ENCODE measurements at regions not wholly inside any gene's neighbourhood (a gene's known extent, or its start where the extent isn't known, plus 50 kb on each side); places are given as distances from the start of the nearest gene placed in this dataset.

GRCh38 chr6:168739381-168739780, 298.4 kb downstream of the SMOC2 start:
- TF ChIP-seq POLR2A (IDR thresholded peaks at IDR 0.05) = no peak
- Histone ChIP-seq H3K9me3 (peaks cover 0 to 24% (median 0%) of the 10 kb centered on the region in 4 donors), H3K4me3 (no peak overlapping the region), H3K4me1 (no peaks in the 10 kb centered on the region), H3K36me3 (no peaks in the 10 kb centered on the region), H3K27me3 (no peaks in the 10 kb centered on the region), H3K27ac (no peak overlapping the region)
- no peak for DNase-seq (ENCODE audit: low spot score in 2 of 2)
- WGBS, 2 donors = 91 to 95% methylated on average over 2 of the region's 2 CpGs

DNA sequence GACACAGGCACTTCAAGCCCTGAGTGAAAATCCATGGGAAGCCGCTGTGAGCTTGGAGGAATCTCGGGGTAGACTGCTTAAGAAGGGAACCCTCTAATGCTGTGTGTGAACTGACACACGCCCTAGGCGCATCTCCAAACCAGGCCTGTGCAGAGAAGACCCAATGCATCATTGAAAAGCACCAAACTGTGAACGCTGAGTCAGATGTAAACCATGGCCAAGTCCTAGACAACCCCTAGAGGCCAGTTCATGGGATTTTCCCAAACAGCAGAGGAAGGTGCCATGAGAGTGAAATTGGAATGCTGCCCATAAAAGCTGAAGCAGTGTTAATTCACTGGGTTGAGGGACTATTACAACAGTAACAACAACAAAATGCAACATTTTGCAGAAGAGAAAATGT, 296.5 kb downstream of the SMOC2 start:
- H3K9me3 ChIP-seq = peaks cover 0 to 24% (median 0%) of the 10 kb centered on the region in 4 donors
- TF ChIP-seq, protein P1, sequence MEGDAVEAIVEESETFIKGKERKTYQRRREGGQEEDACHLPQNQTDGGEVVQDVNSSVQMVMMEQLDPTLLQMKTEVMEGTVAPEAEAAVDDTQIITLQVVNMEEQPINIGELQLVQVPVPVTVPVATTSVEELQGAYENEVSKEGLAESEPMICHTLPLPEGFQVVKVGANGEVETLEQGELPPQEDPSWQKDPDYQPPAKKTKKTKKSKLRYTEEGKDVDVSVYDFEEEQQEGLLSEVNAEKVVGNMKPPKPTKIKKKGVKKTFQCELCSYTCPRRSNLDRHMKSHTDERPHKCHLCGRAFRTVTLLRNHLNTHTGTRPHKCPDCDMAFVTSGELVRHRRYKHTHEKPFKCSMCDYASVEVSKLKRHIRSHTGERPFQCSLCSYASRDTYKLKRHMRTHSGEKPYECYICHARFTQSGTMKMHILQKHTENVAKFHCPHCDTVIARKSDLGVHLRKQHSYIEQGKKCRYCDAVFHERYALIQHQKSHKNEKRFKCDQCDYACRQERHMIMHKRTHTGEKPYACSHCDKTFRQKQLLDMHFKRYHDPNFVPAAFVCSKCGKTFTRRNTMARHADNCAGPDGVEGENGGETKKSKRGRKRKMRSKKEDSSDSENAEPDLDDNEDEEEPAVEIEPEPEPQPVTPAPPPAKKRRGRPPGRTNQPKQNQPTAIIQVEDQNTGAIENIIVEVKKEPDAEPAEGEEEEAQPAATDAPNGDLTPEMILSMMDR (IDR thresholded peaks at IDR 0.05) = no peak
- no peak for TF ChIP-seq EP300 (IDR thresholded peaks at IDR 0.05)
- TF ChIP-seq POLR2A (IDR thresholded peaks at IDR 0.05) = no peak
- WGBS, 2 donors = 82 to 86% methylated on average over 5 of the region's 5 CpGs
- no peak for DNase-seq (ENCODE audit: low spot score in 2 of 2)
- no peaks in the 10 kb centered on the region for H3K27me3 ChIP-seq
- H3K27ac ChIP-seq = no peak overlapping the region
- H3K4me1 ChIP-seq = no peaks in the 10 kb centered on the region
- no peaks in the 10 kb centered on the region for H3K36me3 ChIP-seq
- H3K4me3 ChIP-seq = no peak overlapping the region

- no peak for DNase-seq (ENCODE audit: low spot score in 2 of 2)
- Histone ChIP-seq H3K4me1 (no peaks in the 10 kb centered on the region), H3K27ac (no peak overlapping the region), H3K36me3 (no peaks in the 10 kb centered on the region), H3K9me3 (peaks cover 0 to 21% (median 0%) of the 10 kb centered on the region in 4 donors), H3K27me3 (no peaks in the 10 kb centered on the region), H3K4me3 (no peak overlapping the region)
- TF ChIP-seq EP300 (IDR thresholded peaks at IDR 0.05) = no peak
- TF ChIP-seq, protein P1 (IDR thresholded peaks at IDR 0.05) = no peak
- no peak for TF ChIP-seq POLR2A (IDR thresholded peaks at IDR 0.05)
- 74 to 80% methylated on average over 3 of the region's 3 CpGs for WGBS, 2 donors
Measured at GRCh38 chr6:168737014-168737413, 296.0 kb downstream of the SMOC2 start.

GRCh38 chr6:168736039-168736438, 295.1 kb downstream of the SMOC2 start:
- no peak overlapping the region for H3K4me3 ChIP-seq
- DNase-seq (ENCODE audit: low spot score in 2 of 2) = no peak

DNA sequence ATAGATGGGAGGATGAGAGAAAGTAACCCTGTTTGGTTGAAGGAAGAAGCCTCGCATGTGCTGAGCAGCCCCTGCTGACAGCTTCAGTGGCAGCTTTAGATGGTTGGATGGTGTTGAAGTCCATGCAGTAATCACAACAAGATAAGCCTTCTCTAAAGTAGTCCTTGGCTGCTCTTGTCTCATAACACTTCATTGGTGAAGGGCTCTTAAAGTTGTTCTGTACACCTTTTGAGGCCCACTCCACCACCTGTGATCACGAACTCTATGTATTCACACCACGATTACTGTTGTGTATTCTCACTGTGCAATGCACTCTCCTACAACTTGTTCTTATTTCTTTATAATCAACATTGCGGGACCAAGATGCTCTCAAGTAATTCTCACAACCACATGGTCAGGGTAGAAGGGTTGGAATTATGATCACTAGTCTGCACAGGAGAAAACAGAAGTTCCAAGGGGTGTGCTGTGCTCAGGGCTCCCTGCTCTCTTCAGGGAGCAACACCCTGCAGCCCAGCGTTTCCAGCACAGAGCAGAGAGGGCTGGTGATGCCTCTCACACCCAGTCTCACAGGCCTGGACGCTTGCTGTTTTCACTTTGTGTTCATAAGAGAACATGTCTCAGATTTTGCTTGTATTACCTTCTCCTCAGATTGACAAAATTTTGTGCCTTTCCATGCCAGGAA, 294.4 kb downstream of the SMOC2 start:
- 76 to 79% methylated on average over 6 of the region's 6 CpGs for WGBS, 2 donors
- Histone ChIP-seq H3K36me3 (no peaks in the 10 kb centered on the region), H3K27ac (no peak overlapping the region), H3K27me3 (no peaks in the 10 kb centered on the region), H3K9me3 (peaks cover 0 to 20% (median 0%) of the 10 kb centered on the region in 4 donors), H3K4me1 (no peaks in the 10 kb centered on the region), H3K4me3 (no peak overlapping the region)
- DNase-seq (ENCODE audit: low spot score in 2 of 2) = no peak
- TF ChIP-seq POLR2A (IDR thresholded peaks at IDR 0.05) (no peak), EP300 (IDR thresholded peaks at IDR 0.05) (no peak)
- TF ChIP-seq, protein P1 (IDR thresholded peaks at IDR 0.05) = no peak

More at GRCh38 chr6:168736039-168736438, 295.1 kb downstream of the SMOC2 start:
- TF ChIP-seq POLR2A (IDR thresholded peaks at IDR 0.05) (no peak), EP300 (IDR thresholded peaks at IDR 0.05) (no peak)
- TF ChIP-seq, protein P1 (IDR thresholded peaks at IDR 0.05) = no peak
- Histone ChIP-seq H3K9me3 (peaks cover 0 to 20% (median 0%) of the 10 kb centered on the region in 4 donors), H3K27me3 (no peaks in the 10 kb centered on the region), H3K27ac (no peak overlapping the region), H3K36me3 (no peaks in the 10 kb centered on the region), H3K4me1 (no peaks in the 10 kb centered on the region)

Data from tibial nerve (tissue), 4 donors.